K562 (cell line): ENCODE measurements at regions not wholly inside any gene's neighbourhood (a gene's known extent, or its start where the extent isn't known, plus 50 kb on each side); places are given as distances from the start of the nearest gene placed in this dataset.

Experiments used
- CBFA2T3 ChIP-seq: fragments of 450-650 bp; IDR thresholded peaks from 2 replicates; pipeline ENCODE4 v1.6.1; 2017
- CTCF ChIP-seq, 3 experiments: IDR thresholded peaks in 2 of 3; conservative IDR thresholded peaks in 1 of 3; 2 replicates each; pipeline ENCODE4 v1.5.1; 2011 to 2012; ENCODE audit warnings: low read length in 3 of 3, mild to moderate bottlenecking in 3 of 3, control low read depth in 2 of 3, improper control_type of control experiment in 1 of 3, inconsistent platforms in 1 of 3, low read depth in 1 of 3, mixed read lengths in 1 of 3, moderate library complexity in 1 of 3; ENCODE audit not compliant: insufficient read depth in 2 of 3
- FOS ChIP-seq: IDR thresholded peaks from 3 replicates; pipeline ENCODE4 v1.6.1; 2011; ENCODE audit not compliant: insufficient read length; ENCODE audit errors: extremely low read depth
- HMGN3 ChIP-seq: IDR thresholded peaks from 2 replicates; pipeline ENCODE4 v1.6.1; 2011; ENCODE audit warnings: borderline replicate concordance, low read depth, mild to moderate bottlenecking, mixed read lengths, low read length; ENCODE audit not compliant: insufficient read length; ENCODE audit errors: extremely low read depth
- MYC ChIP-seq, 2 experiments: fragments of 250-450 bp in 1 of 2; sonication (Bioruptor Pico) in 1 of 2; IDR thresholded peaks; 2 replicates each; pipeline versions ENCODE4 v1.5.1 to v1.6.1; 2012 to 2021; ENCODE audit warnings: low read depth in 2 of 2, borderline replicate concordance in 1 of 2, improper control_type of control experiment in 1 of 2, low read length in 1 of 2, mild to moderate bottlenecking in 1 of 2, moderate library complexity in 1 of 2
- POLR2A ChIP-seq: fragments of 450-650 bp; conservative IDR thresholded peaks from 2 replicates; pipeline ENCODE4 v1.6.1; 2016
- RUNX1 ChIP-seq: sonication (generic); IDR thresholded peaks from 2 replicates; pipeline ENCODE4 v1.6.1; 2016; ENCODE audit warnings: antibody characterized with exemption, low read depth
- TARDBP ChIP-seq: fragments of 450-650 bp; IDR thresholded peaks from 2 replicates; pipeline ENCODE4 v1.6.1; 2016
- ZFP30 ChIP-seq: fragments of 250-450 bp; sonication (Bioruptor Pico); IDR thresholded peaks from 2 replicates; pipeline ENCODE4 v1.8.0; 2022; ENCODE audit warnings: moderate library complexity, mild to moderate bottlenecking, inconsistent platforms, borderline replicate concordance
- TF ChIP-seq, protein P1 (sequence below): sonication (generic); formaldehyde crosslinking; IDR thresholded peaks from 2 replicates; pipeline ENCODE4 v1.9.0; 2022; ENCODE audit warnings: mild to moderate bottlenecking, missing genetic modification reagents
- TF ChIP-seq, protein P2 (sequence below): fragments of 450-650 bp; IDR thresholded peaks from 2 replicates; pipeline ENCODE4 v1.6.1; 2016; ENCODE audit warnings: low read depth
- TF ChIP-seq, protein P3 (sequence below): sonication (generic); formaldehyde crosslinking; IDR thresholded peaks from 2 replicates; pipeline ENCODE4 v1.4.0; 2020; ENCODE audit warnings: mild to moderate bottlenecking, missing genetic modification reagents

DNA sequence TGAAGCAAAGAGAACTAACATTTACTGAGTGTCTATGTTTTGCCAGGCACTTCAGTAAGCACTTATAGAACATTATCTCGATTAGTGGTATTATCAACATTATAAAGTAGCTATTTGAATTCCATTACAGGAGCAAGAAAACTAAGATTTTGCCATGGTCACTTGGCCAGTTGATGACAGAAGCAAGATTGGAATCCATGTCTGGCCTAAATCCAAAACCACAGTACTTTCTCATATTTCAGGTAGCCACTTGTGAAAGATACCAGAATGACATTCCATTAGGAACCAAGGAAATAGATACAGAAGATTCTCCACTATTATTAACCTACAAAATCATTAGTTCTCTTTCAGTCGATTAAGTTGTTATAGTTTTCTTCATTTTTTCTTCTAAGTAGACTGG lies 691.0 kb upstream of the API5 start:
- TF ChIP-seq CTCF (IDR thresholded peaks at IDR 0.05 in 2 of 3, conservative IDR thresholded peaks at IDR 0.05 in 1 of 3; ENCODE audit: insufficient read depth in 2 of 3, low read depth in 1 of 3, low read length in 3 of 3) = no peak
- TF ChIP-seq FOS = no peak
- no peak for TF ChIP-seq RUNX1
- TF ChIP-seq, protein P1, sequence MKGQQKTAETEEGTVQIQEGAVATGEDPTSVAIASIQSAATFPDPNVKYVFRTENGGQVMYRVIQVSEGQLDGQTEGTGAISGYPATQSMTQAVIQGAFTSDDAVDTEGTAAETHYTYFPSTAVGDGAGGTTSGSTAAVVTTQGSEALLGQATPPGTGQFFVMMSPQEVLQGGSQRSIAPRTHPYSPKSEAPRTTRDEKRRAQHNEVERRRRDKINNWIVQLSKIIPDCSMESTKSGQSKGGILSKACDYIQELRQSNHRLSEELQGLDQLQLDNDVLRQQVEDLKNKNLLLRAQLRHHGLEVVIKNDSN = no peak
- TF ChIP-seq, protein P2, sequence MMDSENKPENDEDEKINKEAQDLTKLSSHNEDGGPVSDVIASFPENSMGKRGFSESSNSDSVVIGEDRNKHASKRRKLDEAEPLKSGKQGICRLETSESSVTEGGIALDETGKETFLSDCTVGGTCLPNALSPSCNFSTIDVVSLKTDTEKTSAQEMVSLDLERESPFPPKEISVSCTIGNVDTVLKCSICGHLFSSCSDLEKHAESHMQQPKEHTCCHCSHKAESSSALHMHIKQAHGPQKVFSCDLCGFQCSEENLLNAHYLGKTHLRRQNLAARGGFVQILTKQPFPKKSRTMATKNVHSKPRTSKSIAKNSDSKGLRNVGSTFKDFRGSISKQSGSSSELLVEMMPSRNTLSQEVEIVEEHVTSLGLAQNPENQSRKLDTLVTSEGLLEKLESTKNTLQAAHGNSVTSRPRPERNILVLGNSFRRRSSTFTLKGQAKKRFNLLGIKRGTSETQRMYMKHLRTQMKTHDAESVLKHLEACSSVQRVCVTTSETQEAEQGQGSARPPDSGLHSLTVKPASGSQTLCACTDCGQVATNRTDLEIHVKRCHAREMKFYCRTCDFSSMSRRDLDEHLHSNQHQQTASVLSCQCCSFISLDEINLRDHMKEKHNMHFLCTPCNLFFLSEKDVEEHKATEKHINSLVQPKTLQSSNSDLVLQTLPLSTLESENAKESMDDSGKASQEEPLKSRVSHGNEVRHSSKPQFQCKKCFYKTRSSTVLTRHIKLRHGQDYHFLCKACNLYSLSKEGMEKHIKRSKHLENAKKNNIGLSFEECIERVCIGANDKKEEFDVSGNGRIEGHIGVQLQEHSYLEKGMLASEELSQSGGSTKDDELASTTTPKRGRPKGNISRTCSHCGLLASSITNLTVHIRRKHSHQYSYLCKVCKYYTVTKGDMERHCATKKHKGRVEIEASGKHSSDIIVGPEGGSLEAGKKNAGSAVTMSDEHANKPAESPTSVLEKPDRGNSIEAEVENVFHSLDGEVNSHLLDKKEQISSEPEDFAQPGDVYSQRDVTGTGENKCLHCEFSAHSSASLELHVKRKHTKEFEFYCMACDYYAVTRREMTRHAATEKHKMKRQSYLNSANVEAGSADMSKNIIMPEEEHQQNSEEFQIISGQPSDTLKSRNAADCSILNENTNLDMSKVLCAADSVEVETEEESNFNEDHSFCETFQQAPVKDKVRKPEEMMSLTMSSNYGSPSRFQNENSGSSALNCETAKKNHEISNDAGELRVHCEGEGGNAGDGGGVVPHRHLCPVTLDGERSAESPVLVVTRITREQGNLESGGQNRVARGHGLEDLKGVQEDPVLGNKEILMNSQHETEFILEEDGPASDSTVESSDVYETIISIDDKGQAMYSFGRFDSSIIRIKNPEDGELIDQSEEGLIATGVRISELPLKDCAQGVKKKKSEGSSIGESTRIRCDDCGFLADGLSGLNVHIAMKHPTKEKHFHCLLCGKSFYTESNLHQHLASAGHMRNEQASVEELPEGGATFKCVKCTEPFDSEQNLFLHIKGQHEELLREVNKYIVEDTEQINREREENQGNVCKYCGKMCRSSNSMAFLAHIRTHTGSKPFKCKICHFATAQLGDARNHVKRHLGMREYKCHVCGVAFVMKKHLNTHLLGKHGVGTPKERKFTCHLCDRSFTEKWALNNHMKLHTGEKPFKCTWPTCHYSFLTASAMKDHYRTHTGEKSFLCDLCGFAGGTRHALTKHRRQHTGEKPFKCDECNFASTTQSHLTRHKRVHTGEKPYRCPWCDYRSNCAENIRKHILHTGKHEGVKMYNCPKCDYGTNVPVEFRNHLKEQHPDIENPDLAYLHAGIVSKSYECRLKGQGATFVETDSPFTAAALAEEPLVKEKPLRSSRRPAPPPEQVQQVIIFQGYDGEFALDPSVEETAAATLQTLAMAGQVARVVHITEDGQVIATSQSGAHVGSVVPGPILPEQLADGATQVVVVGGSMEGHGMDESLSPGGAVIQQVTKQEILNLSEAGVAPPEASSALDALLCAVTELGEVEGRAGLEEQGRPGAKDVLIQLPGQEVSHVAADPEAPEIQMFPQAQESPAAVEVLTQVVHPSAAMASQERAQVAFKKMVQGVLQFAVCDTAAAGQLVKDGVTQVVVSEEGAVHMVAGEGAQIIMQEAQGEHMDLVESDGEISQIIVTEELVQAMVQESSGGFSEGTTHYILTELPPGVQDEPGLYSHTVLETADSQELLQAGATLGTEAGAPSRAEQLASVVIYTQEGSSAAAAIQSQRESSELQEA = no peak
- TF ChIP-seq MYC (IDR thresholded peaks at IDR 0.05; ENCODE audit: low read depth, low read length) = no peak
- no peak for TF ChIP-seq MYC (CRISPR knock-in tag; IDR thresholded peaks at IDR 0.05; ENCODE audit: borderline replicate concordance, low read depth)
- no peak for TF ChIP-seq HMGN3
- TF ChIP-seq CBFA2T3 = no peak
- TF ChIP-seq ZFP30 (CRISPR knock-in tag) = no peak
- no peak for TF ChIP-seq TARDBP
- TF ChIP-seq POLR2A = no peak
- TF ChIP-seq, protein P3, sequence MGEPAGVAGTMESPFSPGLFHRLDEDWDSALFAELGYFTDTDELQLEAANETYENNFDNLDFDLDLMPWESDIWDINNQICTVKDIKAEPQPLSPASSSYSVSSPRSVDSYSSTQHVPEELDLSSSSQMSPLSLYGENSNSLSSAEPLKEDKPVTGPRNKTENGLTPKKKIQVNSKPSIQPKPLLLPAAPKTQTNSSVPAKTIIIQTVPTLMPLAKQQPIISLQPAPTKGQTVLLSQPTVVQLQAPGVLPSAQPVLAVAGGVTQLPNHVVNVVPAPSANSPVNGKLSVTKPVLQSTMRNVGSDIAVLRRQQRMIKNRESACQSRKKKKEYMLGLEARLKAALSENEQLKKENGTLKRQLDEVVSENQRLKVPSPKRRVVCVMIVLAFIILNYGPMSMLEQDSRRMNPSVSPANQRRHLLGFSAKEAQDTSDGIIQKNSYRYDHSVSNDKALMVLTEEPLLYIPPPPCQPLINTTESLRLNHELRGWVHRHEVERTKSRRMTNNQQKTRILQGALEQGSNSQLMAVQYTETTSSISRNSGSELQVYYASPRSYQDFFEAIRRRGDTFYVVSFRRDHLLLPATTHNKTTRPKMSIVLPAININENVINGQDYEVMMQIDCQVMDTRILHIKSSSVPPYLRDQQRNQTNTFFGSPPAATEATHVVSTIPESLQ (CRISPR knock-in tag) = no peak
